NCI-H2171 treated with DMSO at 0.1 percent for 48 hours (cell line): ENCODE measurements at regions not wholly inside any gene's neighbourhood (a gene's known extent, or its start where the extent isn't known, plus 50 kb on each side); places are given as distances from the start of the nearest gene placed in this dataset.
"Not testable (repeated sequence)": the region's sequence is repeated elsewhere in the genome, so short reads cannot be mapped to it uniquely, and the experiment has no call there.

Source experiments
- DNase-seq: peaks from one replicate; lab custom pipeline; 2025; lab: John Stamatoyannopoulos, UW

DNA sequence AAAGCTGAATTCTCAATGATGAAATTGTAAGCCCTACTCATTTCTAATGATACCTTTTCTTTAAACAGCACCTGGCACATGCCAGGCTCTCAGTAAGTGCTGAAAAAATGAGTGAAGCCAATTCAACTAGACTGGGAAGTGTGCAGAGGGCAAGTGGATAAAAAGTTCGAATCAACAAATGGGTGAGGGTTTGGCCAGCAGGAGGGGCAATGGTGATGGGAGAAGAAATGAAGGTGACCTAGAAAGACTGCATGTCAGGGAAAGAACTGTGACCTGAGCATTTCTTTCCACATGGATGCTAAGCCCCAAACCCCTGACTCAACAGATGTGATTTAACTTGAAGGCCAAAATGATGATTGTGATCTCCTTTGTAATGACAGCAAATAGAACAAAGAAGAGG is 54.6 kb downstream of the DKK1 start:
- no peak for DNase-seq

DNA sequence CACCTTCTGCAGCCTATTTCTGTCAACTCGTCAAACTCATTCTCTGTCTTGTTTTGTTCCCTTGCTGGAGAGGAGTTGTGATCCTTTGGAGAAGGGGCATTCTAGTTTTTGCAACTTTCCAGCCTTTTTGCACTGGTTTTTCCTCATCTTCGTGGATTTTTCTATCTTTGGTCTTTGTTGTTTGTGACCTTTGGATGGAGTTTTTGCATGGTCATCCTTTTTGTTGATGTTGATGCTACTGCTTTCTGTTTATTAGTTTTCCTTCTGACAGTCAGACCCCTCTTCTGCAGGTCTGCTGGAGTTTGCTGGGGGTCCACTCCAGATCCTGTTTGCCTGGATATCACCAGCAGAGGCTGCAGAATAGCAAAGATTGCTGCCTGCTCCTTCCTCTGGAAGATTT is 60.1 kb downstream of the DKK1 start:
- DNase-seq, result not testable (repeated sequence)

DNA sequence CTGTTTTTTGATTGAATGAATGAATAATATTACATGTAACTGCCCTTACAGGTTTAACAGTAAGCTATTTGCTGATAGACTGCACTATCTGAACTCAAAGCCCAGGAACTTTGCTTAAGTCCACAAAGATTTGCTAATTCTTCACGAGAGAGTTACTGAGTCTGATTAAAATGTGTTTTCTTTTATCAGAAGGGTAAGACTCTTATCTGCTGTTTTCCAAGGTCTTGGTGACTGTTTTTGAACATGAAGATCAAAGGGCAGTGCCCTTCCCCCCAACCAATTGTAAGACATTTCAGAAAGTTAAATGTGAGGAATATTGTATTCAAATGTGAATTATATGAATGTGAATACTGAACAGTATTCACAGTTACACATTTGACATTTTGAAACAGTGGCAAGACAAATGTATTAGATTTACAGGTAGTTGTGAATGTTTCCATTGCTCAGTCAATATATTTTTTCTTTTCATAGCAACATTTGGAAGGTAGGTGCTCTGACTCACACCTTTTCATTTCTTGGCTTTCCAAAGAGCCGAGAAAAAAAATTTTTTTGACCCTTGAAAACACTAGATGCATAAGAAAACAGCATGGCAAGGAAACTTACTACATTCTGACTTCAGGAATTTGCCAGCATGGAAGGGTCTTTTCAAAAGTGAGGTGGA is 62.7 kb downstream of the DKK1 start:
- DNase-seq, result no peak

- DNase-seq, result no peak
Measured at GRCh38 chr10:52378124-52378523, 64.0 kb downstream of the DKK1 start.

DNA sequence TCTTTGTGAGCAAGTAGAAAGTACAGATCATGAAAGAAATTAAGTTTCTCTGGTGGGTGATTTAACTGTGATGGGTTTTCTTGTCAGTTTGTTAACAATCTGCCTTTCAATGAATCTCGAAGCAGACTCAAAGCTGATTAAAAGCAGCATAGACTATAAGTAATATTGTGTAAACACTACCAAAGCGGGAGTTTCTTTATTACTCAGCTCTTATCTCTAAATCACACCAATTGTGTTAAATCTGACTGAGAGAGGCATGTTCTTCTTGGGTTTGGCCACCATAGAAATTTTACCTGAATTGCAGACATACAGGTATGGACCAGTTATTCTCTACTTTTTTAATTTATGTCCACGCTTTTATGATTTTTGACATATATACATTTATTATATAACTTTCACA is 65.2 kb downstream of the DKK1 start:
- DNase-seq, result no peak

DNA sequence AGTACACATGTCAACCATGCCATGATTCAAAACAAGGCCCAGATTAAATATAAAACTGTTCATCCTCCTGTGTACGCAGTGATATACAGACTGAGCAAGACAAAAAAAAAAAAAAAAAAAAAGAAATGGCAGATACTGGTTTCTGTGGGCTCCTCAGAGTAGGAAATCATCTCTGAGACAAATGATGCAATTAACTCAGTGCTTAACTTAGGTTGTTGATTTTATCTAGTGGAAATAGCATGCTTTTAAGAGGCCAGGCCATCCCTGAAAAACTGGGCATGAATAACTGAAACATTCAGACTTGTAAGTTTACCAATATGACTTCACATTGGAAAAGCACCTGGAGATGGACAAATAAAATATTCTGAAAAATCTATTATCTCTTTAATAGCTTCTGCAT is 69.0 kb downstream of the DKK1 start:
- DNase-seq, result no peak

DNA sequence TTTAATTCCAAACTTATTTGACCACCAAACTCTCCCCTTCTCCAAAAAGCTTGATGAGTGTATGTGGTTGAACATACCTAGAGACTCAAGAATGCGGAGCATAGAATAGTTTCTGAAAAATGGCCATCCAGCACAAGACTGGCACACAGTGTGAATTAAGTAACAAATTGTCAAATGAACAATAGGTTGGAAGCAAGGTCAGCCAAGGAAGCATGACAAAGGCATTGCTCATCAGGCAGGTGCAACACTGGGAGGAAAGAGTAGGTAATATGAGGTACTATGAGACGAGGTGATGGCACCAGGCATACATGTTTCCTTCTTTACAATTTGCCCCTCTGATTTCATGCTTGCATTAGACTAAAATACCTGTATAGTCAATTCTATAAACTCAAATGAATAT is 73.7 kb downstream of the DKK1 start:
- DNase-seq, result no peak

DNA sequence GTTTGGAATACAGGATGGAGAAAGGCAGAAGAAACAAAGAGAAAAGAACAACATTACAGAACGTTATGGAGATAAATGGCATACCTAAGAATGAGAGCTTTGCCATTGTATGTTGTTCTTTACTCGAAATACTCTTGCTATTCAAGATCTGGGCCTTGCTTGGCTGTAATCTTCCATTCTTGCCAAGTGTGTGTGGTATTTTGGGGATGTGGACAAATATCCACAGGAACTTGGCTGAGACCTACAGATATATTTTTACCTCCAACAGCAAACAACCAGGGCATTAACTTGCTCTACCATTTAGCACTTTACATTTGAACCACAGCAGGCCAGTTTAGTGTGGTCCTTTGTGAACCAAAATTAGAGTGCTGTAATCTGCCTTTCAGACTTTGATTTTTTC is 76.3 kb downstream of the DKK1 start:
- no peak for DNase-seq

DNA sequence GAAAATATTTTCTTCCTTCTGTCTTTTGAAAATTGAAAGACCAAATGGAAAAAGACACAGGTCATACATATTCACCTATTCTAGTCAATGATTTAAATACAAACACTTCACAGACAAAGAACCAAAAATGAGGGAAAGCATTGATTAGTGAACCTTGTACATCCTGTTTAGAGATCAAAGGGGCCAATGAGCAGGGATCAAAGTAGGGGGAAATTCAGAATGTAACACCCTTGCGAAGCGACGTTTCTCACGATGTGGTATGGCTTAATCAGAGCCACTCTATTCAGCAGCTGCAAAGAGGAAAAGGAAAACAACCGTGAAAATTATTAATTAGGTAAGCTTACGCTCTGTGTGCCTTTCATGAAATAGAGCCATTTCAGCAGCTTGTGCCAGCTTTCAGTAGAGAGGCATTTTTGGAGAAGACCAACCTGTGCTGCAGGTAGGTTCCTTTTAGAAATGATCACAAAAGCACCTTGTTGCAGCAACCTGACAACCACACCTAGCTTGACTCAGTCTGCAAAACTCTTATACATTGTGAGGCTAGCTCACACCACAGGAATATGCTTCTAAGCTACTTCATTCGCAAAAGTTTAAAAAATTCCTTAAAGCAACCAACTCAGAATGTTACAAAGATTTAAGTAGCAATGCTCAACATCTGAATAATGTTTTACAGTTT is 78.0 kb downstream of the DKK1 start:
- no peak for DNase-seq

DNA sequence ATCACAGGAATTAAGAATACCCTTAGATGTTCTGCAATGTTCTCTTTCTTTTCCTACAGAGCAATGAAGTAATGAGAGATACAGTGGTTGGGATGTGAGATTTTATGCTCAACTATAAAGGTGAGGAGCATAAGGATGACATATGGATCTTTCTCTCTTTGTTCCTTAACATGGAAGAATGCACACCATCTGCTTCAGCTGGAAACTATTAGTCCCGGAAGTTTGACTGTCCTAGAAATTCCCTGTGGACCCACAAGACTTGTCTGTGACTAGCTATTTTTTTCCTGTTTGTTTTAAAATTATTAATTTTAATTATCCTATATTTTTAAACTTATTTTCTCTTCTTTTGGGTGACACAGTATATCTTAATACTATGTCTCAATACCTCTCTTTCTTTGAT is 80.2 kb downstream of the DKK1 start:
- no peak for DNase-seq

DNA sequence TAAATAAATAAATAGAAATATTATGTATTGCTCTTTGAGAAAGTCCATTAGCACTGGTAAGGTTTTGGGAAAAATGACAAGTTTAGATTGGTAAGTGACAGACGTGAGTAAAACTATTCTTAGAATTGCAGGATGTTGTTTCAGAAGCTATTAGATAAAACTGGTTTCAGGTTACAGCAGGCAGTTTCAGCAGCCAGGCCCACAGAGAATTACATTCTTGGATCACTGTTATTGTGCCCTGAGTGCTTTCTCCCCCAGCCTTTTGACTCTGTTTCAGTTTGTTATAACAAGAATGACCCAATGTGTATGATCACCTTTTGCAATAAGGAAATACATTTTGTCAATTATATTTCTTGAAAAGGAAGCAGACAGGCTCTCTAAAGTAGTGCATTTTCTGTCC is 86.5 kb downstream of the DKK1 start:
- no peak for DNase-seq

DNA sequence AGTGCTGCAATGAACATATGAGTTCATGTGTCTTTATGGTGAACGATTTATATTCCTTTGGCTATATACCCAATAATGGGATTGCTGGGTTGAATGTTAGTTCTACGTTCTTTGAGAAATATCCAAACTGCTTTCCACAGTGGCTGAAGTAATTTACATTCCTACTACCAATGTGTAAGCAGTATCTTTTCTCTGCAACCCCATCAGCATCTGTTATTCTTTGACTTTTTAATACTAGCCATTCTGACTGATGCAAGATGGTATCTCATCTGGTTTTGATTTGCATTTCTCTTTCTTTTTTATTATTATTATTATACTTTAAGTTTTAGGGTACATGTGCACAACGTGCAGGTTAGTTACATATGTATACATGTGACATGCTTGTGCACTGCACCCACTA is 89.7 kb downstream of the DKK1 start:
- not testable (repeated sequence) for DNase-seq

- no peak for DNase-seq
Measured at GRCh38 chr10:52409195-52409594, 95.1 kb downstream of the DKK1 start.

DNA sequence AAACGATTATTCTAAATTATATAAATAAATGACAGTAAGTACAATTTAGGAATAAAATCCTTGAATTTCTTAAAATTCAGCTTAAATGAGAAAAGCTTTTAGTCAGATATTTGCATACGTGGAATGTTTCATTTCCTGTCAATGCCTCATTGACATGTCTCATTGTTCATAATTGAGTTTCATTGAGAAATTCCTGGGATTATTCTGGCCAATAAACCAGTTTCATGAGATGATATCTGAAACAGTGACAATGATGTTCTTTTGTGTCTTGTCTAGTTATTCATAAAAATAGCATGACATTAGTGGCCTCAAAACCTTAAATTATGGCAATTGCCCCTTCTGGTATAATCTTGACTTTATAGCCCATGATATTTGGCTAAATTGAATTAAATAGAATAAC is 95.8 kb downstream of the DKK1 start:
- DNase-seq, result no peak

GRCh38 chr10:52410916-52411315 is 96.8 kb downstream of the DKK1 start:
- no peak for DNase-seq

GRCh38 chr10:52419281-52419680 is 105.2 kb downstream of the DKK1 start:
- no peak for DNase-seq

- no peak for DNase-seq
Measured at GRCh38 chr10:52420656-52421055, 106.6 kb downstream of the DKK1 start.

GRCh38 chr10:52423369-52423768 is 109.3 kb downstream of the DKK1 start:
- no peak for DNase-seq

- DNase-seq, result no peak
Measured at GRCh38 chr10:52424341-52424740, 110.3 kb downstream of the DKK1 start.

DNA sequence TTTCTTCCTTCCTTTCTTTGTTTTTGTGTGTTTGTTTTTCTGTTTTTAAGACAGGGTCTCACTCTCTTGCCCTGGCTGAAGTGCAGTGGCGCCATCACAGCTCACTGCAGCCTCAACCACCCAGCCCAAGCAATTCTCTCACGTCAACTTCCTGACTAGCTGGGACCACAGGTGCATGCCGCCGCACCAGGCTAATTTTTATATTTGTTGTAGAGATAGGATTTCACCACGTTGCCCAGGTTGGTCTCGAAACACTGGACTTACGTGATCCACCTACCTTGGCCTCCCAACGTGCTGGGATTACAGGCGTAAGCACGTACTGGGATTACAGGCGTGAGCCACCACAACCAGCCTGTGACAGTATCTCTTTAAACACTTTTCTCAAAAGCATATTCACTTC is 120.7 kb downstream of the DKK1 start:
- DNase-seq, result no peak

GRCh38 chr10:52436664-52437063 is 122.6 kb downstream of the DKK1 start:
- DNase-seq, result no peak

DNA sequence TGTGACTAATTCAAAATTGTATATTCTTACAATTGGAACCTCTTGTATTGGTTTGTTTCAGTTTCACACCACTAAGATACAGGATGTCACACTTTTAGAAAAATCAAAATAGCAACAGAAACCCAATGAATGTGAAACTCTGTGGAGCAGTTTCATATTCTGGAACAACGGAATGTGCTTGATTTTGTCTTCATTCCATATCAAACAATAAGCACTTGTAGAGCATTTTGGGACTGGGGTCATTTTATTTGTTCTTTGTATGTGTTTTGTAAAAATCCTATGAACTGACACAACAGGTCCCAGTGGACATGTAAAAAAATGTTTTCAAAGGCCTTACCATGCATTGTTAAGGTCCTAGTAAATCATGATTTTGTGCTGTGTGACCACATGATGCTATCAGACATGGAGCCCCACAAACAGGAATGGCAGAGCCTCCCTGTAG is 123.1 kb downstream of the DKK1 start:
- no peak for DNase-seq

GRCh38 chr10:52438119-52438518 is 124.0 kb downstream of the DKK1 start:
- DNase-seq, result no peak
